Stimulated activated CD4-positive, alpha-beta T cell treated with anti-CD3 and anti-CD28 coated beads, TNF-alpha, amount 100 ng/mL, for 48 hours (primary cell): ENCODE measurements at regions not wholly inside any gene's neighbourhood (a gene's known extent, or its start where the extent isn't known, plus 50 kb on each side); places are given as distances from the start of the nearest gene placed in this dataset.
A peak's percentile ranks its signal among the peaks of the same experiment; 100 is the strongest.

Source experiments
- DNase-seq, 3 donors: peaks; one replicate each; pipeline ENCODE4 v3.0.0-alpha.2; 2020; ENCODE audit warnings: low read depth in 3 of 3

DNA sequence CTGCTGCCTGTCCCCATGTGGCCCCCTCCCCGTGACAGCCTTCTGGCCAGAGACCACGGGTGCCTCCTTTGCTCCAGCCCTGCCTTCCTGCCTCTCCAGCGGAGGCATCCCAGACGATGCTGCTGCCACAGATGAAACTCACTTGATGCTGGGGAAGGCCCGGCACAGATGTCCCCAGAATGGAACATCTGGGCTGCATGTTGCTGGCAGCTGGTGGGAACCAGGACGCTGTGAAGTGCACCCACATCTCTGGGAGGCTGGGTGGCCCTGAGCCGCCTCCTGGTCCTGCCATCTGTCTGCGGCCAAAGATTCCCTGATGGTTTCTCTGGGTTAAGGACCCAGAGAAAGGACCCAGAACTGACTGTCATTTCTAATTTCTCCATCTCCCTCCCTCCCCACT is 51.9 kb upstream of the PTPRS start:
- no peak for DNase-seq

DNA sequence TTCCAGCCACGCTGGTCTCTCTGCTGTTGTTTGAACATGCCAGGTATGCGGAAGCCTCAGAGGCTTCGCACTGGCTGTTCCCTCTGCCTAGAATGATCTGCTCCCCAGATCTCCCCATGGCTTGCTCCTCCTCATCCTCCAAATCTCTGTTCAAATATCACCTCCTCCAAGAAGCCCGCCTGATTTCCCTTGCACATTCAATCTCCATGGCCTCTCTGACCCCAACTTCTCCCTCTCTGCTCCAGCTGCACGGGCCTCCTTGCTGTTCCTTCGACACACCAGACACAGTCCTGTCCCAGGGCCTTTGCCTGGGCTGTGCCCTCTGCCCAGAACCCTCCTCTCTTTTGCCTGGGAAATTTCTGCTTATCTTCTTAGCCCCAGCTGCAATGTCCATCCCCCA is 52.5 kb upstream of the PTPRS start:
- DNase-seq, result no peak

DNA sequence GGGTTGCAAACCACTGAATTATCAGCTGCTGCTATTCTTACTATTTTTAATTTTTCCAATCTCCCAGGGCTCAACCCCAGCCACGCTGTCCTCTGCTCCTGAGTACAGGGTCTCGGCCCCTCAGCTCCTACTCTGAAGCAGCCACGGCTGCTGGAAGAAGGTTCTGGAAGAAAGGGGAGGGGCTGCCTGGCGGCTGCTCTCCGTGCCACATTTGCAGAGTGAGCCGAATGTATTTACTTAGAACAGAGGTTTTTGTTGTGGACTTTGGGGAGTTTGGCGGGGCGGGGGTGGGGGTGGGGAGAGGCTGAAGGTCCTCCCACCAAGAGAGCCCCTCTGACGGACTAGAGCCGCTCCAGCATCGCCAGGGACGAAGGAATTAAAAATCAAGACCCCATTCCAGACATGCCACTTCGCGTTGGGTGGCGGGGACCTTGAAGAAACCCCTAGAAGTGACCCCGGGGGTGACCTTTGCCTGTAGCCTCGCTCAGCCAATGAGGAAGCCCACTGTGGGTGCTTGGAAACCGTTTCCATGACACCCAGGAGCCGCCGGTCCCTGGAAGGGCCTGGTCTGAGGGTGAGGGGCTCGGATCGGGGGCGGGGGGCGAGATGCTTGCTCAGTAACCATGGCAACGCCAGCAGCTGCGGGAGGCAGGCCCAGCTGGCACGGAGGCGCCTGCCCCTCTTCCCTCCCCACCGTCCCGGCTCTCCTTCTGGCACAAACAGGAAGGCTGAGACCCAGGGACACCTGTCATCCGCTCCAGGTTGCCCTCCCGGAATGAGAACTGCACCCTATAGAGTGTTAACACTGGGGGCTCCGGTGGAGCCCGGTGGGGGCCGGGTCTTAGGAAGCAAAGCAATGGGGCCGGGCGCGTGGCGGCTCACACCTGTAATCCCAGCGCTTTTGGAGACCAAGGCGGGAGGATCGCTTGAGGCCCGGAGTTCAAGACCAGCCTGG is 54.2 kb upstream of the PTPRS start:
- DNase-seq, result no peak

GRCh38 chr19:5395556-5395955 is 54.9 kb upstream of the PTPRS start:
- DNase-seq, result no peak

GRCh38 chr19:5396096-5396939 is 55.7 kb upstream of the PTPRS start:
- no peak for DNase-seq

GRCh38 chr19:5396963-5397362 is 56.4 kb upstream of the PTPRS start:
- DNase-seq, result no peak

- no peak for DNase-seq
These were observed 57.2 kb upstream of the ZNRF4 start for GRCh38 chr19:5397804-5398692.

GRCh38 chr19:5398693-5399057 is 56.5 kb upstream of the ZNRF4 start:
- no peak for DNase-seq

GRCh38 chr19:5403968-5404640 is 51.1 kb upstream of the ZNRF4 start:
- DNase-seq, result peak; percentile 29 to 54 (median 38)
